OCI-LY1 (cell line): ENCODE measurements at regions not wholly inside any gene's neighbourhood (a gene's known extent, or its start where the extent isn't known, plus 50 kb on each side); places are given as distances from the start of the nearest gene placed in this dataset.

Experiments
- EZH2 ChIP-seq: fragments of 200-600 bp; sonication (generic), shearing (Covaris generic); IDR thresholded peaks from 2 replicates; pipeline ENCODE4 v1.8.0; 2017; ENCODE audit warnings: borderline replicate concordance, mixed run types, mild to moderate bottlenecking, antibody characterized with exemption, low read length, moderate library complexity, mixed read lengths
- TF ChIP-seq, protein P1 (sequence below): fragments of 200-600 bp; sonication (generic), shearing (Covaris generic); IDR thresholded peaks from 2 replicates; pipeline ENCODE4 v1.5.1; 2017; ENCODE audit warnings: mild to moderate bottlenecking, antibody characterized with exemption, low read length, moderate library complexity, mixed read lengths

DNA sequence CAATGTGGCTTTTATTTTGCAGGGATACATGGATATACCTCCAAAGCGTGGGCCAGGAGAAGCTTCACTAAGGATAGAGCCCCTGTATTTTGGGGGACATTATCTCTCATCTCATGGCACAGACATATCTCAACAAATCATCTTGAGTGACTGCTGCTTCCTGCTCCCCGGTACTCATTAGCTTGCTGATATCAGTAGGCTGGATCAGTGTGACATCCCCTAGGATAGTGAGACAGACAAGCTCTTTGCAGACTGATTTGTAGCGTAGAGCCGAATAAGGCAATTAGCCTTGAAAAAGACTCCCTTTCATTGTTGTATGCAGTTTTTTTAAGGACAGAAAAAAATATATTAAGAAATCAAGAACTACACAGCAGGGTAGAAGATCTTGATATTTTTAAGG is 237.7 kb upstream of the CDH9 start:
- TF ChIP-seq EZH2: no peak
- TF ChIP-seq, protein P1, sequence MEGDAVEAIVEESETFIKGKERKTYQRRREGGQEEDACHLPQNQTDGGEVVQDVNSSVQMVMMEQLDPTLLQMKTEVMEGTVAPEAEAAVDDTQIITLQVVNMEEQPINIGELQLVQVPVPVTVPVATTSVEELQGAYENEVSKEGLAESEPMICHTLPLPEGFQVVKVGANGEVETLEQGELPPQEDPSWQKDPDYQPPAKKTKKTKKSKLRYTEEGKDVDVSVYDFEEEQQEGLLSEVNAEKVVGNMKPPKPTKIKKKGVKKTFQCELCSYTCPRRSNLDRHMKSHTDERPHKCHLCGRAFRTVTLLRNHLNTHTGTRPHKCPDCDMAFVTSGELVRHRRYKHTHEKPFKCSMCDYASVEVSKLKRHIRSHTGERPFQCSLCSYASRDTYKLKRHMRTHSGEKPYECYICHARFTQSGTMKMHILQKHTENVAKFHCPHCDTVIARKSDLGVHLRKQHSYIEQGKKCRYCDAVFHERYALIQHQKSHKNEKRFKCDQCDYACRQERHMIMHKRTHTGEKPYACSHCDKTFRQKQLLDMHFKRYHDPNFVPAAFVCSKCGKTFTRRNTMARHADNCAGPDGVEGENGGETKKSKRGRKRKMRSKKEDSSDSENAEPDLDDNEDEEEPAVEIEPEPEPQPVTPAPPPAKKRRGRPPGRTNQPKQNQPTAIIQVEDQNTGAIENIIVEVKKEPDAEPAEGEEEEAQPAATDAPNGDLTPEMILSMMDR: no peak
